Stimulated activated CD4-positive, alpha-beta T cell treated with anti-CD3 and anti-CD28 coated beads, TNF-alpha, amount 100 ng/mL, for 48 hours (primary cell): ENCODE measurements at regions not wholly inside any gene's neighbourhood (a gene's known extent, or its start where the extent isn't known, plus 50 kb on each side); places are given as distances from the start of the nearest gene placed in this dataset.

ENCODE experiments used
- DNase-seq, 3 donors: peaks; one replicate each; pipeline ENCODE4 v3.0.0-alpha.2; 2020; ENCODE audit warnings: low read depth in 3 of 3

DNA sequence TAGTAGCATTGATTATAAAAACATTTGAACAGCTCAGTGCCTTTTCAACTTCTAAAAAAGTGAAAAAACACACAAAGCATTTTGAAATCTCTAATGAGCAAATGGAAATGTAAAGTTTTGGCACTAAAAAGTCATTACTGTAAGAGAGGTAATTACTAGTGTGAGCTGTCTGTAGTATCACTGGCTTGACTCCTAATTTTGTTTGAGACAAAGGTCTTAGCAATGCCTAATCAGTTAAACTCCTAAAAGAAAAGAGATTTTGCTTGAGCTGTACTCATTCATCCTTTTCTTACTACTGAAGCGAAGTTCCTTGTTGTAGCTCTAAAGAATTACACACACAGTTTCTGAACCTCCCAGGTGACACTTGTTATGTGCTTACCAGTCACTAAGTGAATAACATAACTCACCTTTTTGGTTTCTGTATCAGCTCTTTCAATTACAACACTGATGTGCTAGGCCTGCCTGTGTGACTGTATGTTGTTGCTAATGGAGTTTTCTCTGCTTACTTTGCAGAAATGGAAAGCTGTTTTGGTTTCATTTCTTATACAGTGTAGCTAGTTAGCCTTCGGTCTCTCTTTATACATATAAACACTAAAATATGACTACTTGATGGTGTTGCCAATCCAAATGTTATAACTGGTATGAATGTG lies 924.4 kb upstream of the TENM4 start:
- DNase-seq = no peak

DNA sequence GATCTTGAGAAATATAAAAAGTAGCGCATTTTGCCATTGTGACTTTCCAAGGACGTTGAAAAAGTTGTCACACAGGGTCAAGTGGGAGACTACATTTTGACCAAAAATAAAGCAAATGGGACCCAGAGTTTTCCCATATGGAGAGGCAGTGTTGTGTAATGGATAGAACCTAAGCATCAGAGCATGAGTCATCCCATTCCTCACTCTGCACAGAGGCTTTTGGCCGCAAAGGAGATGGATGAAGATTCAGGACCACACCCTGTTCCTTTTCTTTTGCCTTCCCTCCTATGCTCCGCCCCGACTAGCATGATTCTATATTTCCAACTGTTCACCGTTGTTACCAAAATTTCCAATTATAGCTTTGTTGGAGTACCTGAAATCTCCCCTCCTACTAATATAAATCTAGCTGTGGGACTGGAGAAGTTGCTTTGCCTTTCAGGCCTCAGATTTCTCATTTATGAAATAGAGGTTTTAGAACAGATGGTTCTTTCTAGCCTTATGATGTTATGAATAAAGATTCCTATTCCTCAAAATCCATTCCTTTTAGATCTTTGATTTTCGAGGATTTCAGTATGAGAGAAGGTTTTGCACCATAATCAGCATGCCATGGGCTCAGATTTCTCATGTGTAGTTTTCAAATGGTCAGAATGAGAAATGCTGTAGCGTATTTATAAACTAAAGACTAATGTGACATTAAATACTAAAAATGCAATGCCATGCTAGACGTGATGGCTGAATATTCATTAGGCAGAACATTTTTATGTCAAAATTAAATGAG lies 921.9 kb upstream of the TENM4 start:
- DNase-seq = no peak

DNA sequence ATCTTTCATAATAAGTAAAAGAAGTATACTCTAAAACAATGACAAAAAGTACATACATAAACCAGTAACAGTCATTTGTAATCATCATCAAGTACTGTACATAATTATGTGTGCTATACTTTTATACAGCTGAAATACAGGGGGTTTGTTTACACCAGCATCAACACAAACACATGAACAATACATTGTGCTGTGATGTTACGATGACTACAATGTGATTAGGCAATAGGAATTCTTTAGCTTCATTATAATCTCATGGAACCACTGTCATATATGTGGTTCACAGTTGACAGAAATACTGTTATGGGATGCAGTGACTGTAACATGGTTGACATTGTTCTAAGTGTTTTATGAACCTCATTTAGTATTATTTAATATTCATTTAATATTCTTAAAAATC lies 914.4 kb upstream of the TENM4 start:
- DNase-seq = no peak

DNA sequence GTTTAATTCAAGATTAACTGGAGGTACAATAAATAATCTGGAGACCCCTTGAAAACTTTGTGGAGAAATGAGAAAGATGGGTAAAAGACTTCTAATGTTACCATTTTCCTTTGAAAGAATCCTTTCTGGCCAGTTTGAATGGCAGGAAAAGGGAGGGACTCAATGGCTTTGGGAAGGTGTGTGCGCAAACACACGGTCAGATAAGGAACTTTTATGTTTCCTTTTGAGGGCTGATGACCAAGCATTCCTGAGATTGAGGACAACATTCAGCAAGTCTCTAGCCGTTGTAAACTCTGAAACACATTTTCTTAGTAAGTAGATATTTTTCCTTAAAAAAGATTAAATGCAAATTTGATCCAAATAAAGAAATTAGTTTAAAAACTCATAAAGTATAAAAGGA lies 909.7 kb upstream of the TENM4 start:
- DNase-seq = no peak

DNA sequence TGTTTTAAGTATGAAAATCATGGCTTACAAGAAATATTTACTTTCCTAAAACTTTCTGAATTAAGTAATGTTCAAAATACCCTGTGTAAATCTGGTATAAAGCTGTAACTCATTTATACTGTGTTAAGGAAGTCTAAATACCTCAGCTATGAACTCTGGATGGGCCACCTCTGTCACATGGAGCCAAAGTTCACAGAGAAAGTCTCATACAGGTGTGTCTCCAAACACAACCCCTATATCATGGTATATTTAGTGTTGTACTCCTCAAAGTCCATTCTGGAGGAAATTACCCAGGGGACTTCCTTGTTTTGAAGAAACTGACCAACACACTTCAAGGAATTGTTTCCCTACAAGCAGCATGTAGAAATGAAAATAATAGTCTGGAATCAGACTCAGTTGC lies 909.2 kb upstream of the TENM4 start:
- DNase-seq = no peak

DNA sequence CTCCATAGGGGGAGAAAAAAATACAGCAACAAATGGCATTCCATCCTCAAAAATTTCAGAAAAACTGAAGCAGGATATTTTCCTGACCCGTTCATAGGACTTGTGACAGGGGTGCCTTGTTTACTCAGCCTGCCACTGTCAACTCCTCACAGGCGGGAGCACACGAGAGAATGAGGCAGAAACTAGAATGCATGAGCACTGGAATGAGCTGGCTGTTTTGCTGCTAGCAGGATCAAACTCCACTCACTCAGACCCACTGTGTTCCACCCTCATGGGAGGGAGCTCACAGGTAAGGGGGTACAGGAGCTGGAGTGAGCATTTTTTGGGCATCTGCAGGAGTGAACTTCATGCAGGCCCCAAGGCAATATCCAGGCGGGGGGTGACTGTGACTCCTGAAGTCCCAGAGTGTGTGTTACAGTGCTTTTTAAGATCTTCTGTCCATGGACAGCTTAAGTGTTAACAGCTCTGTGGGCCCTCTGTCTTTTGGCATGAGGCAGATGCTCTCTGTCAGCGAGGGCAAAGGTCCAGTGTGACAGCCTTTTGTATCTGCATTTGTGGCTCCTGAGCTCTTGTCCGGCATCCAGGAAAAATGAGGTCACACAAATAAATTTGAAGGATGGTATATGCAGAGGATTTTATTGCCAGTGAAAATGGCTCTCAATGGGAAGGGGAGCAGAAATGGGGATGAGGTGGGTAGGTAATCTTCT lies 905.7 kb upstream of the TENM4 start:
- no peak for DNase-seq

DNA sequence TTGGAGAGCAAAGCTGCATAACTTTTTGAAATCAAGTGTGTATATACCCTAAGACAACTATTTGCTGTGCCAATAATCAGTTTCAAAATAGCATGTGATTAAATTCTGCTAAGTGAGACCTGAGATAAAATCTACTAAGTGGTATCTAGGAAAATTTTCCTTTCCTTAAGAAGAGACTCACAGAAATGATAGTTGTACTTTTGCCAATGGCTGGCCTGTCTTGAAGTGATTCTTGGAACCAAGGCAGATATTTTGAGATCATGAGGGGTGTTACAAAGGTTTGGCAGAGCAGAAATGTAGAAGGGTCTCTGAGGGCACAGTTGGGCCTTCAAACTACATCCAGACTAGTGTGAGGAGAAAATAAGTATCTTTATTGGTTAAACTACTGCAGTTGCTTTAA lies 902.6 kb upstream of the TENM4 start:
- DNase-seq = no peak

DNA sequence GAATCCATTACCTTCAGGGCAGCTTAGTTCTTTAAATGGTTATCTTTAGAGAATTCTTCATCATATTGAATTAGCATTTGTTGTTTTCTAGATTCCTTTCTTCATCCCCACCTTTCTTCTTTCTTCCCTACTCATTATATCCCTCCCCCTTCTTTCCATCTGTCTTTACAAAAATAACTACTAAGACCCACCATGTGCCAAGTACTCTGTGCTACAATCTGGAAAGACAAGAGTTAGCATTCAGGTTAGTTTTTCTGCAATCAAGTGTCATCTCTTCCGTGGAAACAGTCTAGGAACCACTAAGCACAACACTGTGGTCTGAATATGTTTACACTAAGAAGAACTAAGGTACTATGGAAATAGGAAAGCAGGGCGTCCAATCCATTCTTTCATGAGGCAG lies 897.4 kb upstream of the TENM4 start:
- DNase-seq = no peak

DNA sequence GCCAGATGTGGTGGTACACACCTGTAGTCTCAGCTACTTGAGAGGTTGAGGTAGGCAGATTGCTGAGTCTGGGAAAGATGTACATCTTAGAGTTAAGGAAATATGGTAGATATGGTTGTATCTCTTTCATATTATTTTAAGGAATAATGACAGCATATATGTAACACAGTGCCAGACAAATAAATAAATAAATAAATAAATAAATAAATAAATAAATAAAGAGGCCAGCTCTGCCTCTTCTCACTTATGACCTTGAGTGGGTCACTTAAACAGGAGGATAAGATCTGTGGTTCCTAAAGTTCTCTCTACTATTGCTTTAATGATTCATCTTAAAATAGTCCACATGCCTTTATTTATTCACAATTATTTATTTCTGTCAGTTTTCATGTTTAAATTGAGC lies 890.9 kb upstream of the TENM4 start:
- DNase-seq = no peak

DNA sequence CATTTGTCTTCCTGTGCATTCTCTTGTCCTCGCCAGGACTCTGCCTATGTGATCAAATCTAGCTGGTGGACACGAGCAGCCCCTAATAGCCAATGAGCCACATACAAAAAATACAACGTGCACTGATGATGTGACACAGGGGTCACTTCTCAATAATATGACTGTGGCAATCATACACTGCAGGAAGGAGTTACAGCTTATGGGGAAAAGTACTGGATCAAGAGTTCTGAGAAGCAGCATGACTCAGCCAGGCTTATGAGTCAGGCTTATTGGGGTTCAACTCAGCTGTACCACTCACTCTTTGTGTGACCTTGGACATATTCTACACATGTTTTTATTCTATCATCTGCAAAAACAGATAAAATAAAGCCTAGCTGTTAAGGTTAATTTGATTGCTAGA lies 889.4 kb upstream of the TENM4 start:
- DNase-seq = no peak

DNA sequence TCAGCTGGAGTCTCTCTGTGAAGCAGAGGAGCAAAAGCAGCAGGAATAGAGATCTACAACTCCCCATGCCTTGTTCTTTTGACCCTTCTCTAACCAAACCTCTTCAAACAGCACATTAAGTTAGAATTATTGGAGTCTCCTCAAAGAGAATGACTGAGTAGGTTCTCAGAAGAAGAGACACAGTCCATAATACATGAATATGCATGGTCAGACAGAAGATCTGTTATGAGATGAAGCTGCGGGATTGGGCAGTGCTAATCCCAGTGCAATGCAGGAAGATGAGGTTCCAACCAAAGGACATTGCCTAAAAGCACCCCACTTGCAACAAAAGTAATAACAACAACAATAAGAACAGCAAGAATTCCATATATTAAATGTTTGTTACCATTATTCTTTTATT lies 887.9 kb upstream of the TENM4 start:
- no peak for DNase-seq

DNA sequence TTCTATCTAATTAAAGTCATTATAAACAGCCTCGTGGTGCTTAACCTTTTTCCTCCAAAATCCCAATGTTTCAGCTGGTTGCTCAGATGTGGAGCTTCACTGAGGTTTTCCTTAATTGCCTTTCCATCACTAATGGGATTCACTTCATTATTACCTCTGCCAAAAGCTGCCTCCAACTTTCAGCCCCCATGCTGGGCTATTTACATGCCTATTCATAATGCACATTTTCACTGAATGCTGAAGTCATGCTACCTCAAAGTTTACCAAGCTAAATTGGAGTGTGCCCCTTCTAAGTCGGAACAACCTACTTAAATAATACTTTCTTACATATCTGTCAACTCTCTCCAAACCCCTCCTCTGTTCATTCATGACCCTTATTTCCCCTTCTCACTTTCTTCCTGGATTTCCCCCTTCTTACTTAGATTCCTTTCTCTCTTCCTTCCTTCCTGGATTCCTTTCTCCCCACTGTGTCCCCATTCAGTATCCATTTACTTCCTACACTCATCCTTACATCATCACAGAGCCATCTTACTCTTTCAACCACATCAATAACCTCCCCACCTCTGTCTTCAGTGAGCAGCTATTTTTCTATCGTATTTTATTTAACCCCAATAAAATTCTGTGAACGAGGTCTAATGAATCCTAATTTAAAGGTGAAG lies 887.3 kb upstream of the TENM4 start:
- DNase-seq = no peak

DNA sequence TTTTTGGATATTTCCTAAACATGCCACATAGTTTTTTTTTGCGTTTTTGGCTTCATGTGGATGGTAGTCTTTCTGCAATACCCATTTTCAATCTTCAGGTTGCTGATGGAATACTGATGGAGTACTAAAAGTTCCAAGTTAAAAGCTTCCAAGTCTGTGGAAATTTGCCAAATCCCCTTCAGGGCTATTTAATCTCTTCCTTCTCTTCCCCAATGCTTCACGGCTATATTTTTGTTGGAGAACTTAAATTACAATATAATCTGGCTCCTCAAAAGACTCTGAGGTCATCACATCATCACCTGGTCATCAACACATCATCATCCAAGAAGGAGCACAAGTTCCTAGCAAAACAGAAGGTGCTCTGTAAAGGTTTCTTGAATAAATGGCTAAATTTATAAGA lies 881.0 kb upstream of the TENM4 start:
- no peak for DNase-seq

DNA sequence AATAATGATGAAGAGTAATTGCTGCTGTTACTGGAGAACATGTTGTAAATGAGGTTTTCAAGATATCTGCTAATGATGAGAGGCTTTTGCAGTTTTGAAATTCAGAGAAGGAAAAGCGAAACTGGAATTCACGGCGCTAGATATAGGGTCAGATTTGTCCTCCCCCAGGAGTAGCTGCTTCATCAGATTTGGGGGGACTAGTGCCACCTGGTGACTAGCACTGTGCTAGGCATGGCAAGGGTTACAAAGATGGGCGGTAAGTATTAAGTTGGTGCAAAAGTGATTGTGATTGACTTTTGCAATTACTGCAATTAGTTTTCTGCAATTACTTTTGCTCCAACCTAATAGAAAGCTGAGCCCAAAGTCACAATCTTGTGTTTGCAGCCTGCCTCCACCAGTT lies 879.9 kb upstream of the TENM4 start:
- no peak for DNase-seq

DNA sequence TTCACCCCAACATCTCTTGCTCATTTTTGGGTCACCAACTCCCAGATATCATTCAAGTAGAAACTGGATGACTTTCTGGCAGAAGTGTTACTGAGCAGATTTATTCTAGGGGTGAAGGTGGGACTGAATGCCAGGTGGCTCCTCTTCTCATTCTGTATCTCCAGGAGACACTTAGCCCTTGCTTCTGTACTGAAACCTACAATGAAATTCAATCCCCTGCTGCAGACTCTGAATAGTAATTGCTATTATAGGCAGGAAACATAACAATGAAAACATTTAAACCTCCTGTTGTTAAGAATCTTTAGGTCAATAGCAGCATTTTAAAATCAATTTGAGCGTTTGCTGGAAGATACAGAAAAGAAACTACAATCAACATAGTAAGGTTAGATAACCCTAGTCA lies 879.4 kb upstream of the TENM4 start:
- DNase-seq = no peak

DNA sequence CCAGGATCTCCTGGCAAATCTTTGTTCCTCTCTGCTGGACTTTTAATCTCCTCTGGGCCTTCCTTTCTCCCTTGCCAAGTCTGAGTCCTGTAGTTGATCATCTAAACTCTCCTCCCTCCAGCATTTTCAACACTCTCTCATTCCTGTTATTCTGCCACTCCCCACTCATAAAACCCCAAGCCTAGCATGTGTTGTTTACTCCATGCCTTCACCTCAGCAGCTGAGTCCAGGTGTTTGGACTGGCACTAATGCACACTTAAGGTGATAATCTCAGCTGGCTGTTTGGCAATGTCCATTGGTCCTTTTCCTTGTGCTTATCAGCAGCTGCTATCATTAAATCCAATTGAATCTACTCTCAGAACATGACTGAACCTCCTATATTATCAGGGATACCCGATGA lies 876.8 kb upstream of the TENM4 start:
- no peak for DNase-seq

DNA sequence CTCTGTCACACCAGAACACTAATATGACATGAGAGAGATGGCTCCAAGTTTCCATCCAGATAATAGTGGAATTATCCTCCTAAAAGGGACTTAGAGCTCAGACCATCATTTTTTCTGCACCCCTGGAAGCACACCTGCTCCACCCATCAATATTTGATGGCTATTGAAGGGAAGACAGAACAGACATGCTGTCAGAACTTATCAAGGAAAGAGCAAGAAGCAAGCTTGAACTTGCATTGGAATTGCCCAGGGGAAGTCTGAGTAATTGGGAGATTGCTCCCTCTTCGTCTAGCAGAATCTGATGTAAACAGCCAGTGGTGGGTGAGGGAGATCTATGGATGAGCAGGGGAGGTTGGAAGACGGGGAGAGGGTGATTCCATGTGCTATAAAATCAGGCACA lies 874.4 kb upstream of the TENM4 start:
- DNase-seq = no peak

DNA sequence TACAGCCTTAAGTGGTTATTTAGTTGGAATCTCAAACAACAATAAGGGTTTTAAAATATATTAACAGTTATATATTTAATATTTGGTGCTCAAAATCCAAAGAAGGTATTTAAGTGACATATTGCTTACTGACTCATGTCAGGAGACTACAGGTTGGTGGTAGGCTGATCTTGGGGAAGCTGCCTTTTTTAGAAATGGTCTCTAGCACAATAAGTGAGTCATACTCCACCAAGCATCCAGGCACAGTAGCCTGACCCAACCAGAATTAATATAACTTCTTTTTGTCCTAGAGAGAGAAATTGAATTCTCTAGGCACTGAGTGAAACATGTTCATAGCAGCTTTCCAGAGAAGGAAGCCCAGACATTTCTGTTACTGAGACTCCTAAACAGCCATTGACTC lies 868.5 kb upstream of the TENM4 start:
- no peak for DNase-seq

DNA sequence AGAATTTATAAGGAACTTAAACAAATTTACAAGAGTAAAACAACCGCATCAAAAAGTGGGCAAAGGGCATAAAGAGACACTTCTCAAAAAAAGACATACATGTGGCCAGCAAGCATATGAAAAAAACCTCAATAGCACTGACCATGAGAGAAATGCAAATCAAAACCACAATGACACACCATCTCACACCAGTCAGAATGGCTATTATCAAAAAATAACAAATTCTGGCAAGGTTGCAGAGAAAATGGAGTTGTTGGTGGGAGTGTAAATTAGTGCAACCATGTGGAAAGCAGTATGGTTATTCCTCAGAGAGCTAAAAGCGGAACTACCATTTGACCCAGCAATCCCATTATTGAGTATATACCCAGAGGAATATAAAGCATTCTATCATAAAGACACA lies 866.8 kb upstream of the TENM4 start:
- no peak for DNase-seq

DNA sequence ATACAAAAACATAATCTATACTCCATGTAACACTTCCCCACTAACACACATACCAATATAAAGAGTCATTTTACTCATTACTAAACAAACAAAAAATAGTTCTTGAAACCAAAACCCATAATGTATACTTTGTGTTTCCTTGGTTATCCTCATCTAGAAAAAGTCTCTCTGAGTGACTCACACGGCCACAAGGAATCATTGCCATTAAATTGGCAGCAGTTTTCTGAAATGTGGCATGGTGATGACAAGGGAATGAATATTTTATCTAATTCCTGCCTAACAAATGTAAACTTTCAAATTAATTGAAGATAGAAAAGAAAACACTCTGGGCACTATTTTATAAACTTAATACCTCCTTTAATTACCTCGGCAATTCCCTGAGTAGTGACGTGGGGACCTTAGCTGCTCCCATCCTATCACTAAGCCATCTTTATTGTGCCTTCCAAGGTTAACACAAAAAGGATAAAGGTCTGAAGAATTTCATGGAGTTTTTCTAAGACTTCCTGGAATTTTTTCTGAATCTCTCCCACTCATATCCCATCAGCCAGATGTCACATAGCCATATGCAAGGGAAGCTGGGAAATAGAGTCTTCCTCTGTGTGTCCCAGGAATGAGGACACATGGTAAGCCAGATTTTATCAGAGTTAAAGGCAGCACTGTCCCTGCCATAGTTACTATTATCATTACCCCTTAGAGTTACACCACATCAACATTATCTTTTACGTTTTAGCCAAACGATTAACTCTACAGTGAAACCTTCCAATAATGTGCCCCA lies 857.2 kb upstream of the TENM4 start:
- DNase-seq = no peak

DNA sequence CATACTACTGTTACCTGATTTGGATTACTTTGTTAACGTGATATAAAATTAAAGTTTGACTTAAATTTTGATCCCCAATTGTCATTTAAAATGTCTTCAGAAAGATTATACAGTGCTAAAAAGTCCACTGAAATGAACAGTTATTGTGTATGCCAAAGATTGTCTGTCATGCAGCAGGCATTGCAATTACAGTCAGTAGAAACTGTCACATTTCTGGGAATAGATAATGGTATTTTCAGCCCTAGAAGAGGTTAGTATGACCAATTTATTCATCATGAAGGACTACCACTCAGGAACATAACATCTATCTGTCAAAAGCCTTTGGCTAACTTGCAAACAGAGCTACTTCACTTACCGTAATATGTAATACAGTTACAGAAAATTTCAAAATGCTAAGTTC lies 852.5 kb upstream of the TENM4 start:
- no peak for DNase-seq
